Keratinocyte (primary cell): ENCODE measurements at regions not wholly inside any gene's neighbourhood (a gene's known extent, or its start where the extent isn't known, plus 50 kb on each side); places are given as distances from the start of the nearest gene placed in this dataset.

Experiments
- EZH2 ChIP-seq: IDR thresholded peaks from one replicate; pipeline ENCODE4 v1.6.1; 2012; ENCODE audit warnings: inconsistent platforms, mild to moderate bottlenecking, low read length, moderate library complexity
- TF ChIP-seq, protein P1 (sequence below), 3 experiments: IDR thresholded peaks in 1 of 3; conservative IDR thresholded peaks in 1 of 3; optimal IDR thresholded peaks in 1 of 3; 2 replicates in 2 of 3; 3 replicates in 1 of 3; pipeline versions ENCODE3 to v1.5.1; 2011; ENCODE audit warnings: low read length in 3 of 3, mild to moderate bottlenecking in 3 of 3, moderate library complexity in 2 of 3, control low read depth in 1 of 3, inconsistent platforms in 1 of 3; ENCODE audit not compliant: insufficient read depth in 2 of 3; ENCODE audit errors: extremely low read depth in 1 of 3

DNA sequence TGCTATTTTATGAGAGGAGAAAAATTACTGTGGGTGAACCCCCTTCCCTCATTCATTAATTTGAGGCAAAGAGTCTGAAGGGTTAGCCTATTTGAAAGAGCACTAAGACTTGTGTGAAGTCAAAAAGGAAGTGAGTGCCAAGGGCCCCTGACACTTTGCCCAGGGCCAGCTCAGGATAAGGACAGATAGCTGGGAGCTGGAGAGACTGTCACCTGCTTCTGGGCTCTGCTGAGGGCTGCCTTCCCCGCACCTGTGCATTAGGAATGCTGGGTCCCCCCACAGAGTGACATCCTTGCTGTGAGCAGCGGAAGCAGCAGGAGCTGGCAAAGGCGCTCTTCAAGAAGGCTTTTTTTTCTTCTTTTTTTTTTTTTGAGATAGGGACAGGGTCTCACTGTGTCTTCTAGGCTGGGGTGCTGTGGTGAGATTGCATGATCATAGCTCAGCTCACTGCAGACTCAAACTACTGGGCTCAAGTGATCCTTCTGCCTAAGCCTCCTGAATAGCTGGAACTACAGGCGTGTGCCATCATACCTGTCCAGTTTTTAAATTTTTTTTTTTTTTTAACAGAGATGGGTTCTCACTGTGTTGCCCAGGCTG lies 148.3 kb downstream of the AQP4 start:
- TF ChIP-seq, protein P1, sequence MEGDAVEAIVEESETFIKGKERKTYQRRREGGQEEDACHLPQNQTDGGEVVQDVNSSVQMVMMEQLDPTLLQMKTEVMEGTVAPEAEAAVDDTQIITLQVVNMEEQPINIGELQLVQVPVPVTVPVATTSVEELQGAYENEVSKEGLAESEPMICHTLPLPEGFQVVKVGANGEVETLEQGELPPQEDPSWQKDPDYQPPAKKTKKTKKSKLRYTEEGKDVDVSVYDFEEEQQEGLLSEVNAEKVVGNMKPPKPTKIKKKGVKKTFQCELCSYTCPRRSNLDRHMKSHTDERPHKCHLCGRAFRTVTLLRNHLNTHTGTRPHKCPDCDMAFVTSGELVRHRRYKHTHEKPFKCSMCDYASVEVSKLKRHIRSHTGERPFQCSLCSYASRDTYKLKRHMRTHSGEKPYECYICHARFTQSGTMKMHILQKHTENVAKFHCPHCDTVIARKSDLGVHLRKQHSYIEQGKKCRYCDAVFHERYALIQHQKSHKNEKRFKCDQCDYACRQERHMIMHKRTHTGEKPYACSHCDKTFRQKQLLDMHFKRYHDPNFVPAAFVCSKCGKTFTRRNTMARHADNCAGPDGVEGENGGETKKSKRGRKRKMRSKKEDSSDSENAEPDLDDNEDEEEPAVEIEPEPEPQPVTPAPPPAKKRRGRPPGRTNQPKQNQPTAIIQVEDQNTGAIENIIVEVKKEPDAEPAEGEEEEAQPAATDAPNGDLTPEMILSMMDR (optimal IDR thresholded peaks at IDR 0.05 in 1 of 3, IDR thresholded peaks at IDR 0.05 in 1 of 3, conservative IDR thresholded peaks at IDR 0.05 in 1 of 3; ENCODE audit: extremely low read depth in 1 of 3, insufficient read depth in 2 of 3, low read length in 3 of 3), result no peak
- no peak for TF ChIP-seq EZH2
